Prostate gland (tissue), 2 donors: ENCODE measurements at regions not wholly inside any gene's neighbourhood (a gene's known extent, or its start where the extent isn't known, plus 50 kb on each side); places are given as distances from the start of the nearest gene placed in this dataset.

Experiments used
- DNase-seq: peaks from one replicate; pipeline ENCODE4 v3.0.0-alpha.2; 2019; ENCODE audit warnings: low spot score
- H3K27ac ChIP-seq, 2 donors: fragments of 200-600 bp; sonication (generic); 2 replicates each; pipeline ENCODE4 v1.5.1; 2017 to 2019
- H3K27me3 ChIP-seq: fragments of 200-600 bp; sonication (generic); replicated peaks from 2 replicates; pipeline ENCODE4 v1.5.1; 2019; ENCODE audit not compliant: insufficient read depth
- H3K36me3 ChIP-seq, 2 donors: fragments of 200-600 bp; sonication (generic); 1 replicate in 1 of 2; 2 replicates in 1 of 2; pipeline versions ENCODE4 v1.5.1 to v1.8.1; 2017 to 2019
- H3K4me1 ChIP-seq: fragments of 200-600 bp; sonication (generic); replicated peaks from 2 replicates; pipeline ENCODE4 v1.5.1; 2019
- H3K4me3 ChIP-seq, 2 donors: fragments of 200-600 bp; sonication (generic); 2 replicates each; pipeline ENCODE4 v1.5.1; 2017 to 2019
- H3K9me3 ChIP-seq: fragments of 200-600 bp; sonication (generic); 2 replicates; pipeline ENCODE4 v1.5.1; 2017
- POLR2A ChIP-seq: fragments of 450-650 bp; IDR thresholded peaks from one replicate; pipeline ENCODE4 v1.6.1; 2016; ENCODE audit warnings: antibody characterized with exemption, mild to moderate bottlenecking
- POLR2AphosphoS5 ChIP-seq: sonication (generic); formaldehyde crosslinking; IDR thresholded peaks from one replicate; pipeline ENCODE4 v1.6.1; 2017; ENCODE audit warnings: antibody characterized with exemption
- WGBS: methylation state at CpG from one replicate; pipeline ENCODE4 v1.1.5; 2018; 5-methylcytosine and 5-hydroxymethylcytosine counted together
- intact Hi-C: fragments of 100-400 bp; cut with DNase I; formaldehyde crosslinking; loops from one replicate; pipeline ENCODE4 v1.14.2; 2022
- TF ChIP-seq, protein P1 (sequence below), 4 experiments: fragments of 200-600 bp in 2 of 4; fragments of 450-650 bp in 2 of 4; sonication (generic) in 2 of 4; IDR thresholded peaks; 1 replicate in 3 of 4; 2 replicates in 1 of 4; pipeline ENCODE4 v1.5.1; 2016 to 2019; ENCODE audit warnings: antibody characterized with exemption in 4 of 4, mild to moderate bottlenecking in 2 of 4, moderate library complexity in 2 of 4

DNA sequence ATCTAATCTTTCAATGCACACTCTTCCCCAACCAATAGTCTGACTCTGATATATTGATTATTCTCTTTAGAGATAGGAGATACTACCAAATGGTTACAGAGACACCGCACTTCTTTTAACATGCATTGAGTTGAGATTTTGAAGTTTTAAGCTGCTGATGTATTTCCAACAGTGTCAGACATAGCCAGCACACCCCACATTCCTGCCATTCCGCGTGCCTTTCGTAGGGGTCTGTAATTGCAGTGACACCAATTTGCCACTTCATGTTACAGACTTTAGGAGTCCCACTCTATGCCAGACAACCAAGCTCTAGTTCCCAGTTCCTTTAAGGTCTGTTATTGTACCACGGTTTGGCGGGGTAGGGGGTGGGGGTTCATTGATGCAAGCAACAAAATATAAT is 618.2 kb upstream of the FRG1 start:
- no peaks in the 10 kb centered on the region for H3K9me3 ChIP-seq
- no peak for DNase-seq
- no peak overlapping the region for H3K27ac ChIP-seq
- 91% methylated on average over 6 of the region's 6 CpGs for WGBS
- H3K4me1 ChIP-seq = no peaks in the 10 kb centered on the region
- no peak overlapping the region for H3K4me3 ChIP-seq
- H3K36me3 ChIP-seq = no peaks in the 10 kb centered on the region
- intact Hi-C loops = no loop called here
- TF ChIP-seq POLR2A (no peak), POLR2AphosphoS5 (no peak)
- TF ChIP-seq, protein P1, sequence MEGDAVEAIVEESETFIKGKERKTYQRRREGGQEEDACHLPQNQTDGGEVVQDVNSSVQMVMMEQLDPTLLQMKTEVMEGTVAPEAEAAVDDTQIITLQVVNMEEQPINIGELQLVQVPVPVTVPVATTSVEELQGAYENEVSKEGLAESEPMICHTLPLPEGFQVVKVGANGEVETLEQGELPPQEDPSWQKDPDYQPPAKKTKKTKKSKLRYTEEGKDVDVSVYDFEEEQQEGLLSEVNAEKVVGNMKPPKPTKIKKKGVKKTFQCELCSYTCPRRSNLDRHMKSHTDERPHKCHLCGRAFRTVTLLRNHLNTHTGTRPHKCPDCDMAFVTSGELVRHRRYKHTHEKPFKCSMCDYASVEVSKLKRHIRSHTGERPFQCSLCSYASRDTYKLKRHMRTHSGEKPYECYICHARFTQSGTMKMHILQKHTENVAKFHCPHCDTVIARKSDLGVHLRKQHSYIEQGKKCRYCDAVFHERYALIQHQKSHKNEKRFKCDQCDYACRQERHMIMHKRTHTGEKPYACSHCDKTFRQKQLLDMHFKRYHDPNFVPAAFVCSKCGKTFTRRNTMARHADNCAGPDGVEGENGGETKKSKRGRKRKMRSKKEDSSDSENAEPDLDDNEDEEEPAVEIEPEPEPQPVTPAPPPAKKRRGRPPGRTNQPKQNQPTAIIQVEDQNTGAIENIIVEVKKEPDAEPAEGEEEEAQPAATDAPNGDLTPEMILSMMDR (IDR thresholded peaks at IDR 0.05) = no peak
- no peaks in the 10 kb centered on the region for H3K27me3 ChIP-seq

DNA sequence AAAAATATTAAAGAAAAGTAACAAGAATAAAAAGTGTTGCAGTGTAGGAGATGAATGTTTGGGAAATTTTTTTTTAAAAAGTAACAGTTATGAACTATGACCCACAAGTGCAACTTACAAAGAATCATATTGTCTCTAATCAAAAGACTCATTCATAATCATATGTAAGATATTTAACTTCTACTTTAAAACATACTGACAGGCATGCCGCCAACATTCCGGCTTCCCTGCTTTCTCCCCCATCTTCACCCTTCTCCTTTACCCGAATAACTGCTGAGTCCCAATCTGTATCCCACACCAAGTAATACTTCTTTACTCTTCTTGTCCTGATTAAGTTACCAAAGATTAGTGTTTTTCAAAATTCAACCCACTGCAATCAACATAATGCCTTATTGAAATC is 598.8 kb upstream of the FRG1 start:
- no peak for DNase-seq
- H3K4me1 ChIP-seq = no peaks in the 10 kb centered on the region
- no peak overlapping the region for H3K4me3 ChIP-seq
- no peaks in the 10 kb centered on the region for H3K9me3 ChIP-seq
- no peaks in the 10 kb centered on the region for H3K36me3 ChIP-seq
- 93% methylated on average over 3 of the region's 3 CpGs for WGBS
- H3K27me3 ChIP-seq = no peaks in the 10 kb centered on the region
- TF ChIP-seq, protein P1 (IDR thresholded peaks at IDR 0.05) = no peak
- TF ChIP-seq POLR2A (no peak), POLR2AphosphoS5 (no peak)
- H3K27ac ChIP-seq = no peak overlapping the region
- intact Hi-C loops = no loop called here

DNA sequence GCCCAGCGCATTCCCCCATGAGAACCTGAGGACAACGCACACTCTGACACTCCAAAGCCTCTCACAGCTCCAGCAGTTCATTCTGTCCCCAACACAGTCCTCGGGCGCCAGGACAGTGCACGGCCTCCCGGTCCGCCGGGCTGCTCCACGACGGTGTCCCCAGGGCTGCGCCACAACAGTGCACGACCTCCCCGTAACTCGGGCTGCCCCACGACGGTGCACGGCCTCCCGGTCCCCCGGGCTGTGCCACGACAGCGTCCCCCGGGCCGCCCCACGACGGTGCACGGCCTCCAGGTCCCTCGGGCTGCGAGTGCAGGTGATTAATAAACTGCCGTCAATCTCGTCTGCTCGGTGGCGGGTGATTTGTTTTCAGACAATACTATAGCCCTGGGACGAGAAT is 585.1 kb upstream of the FRG1 start:
- TF ChIP-seq POLR2A (no peak), POLR2AphosphoS5 (no peak)
- TF ChIP-seq, protein P1 (IDR thresholded peaks at IDR 0.05) = no peak
- H3K27ac ChIP-seq = no peak overlapping the region
- no peaks in the 10 kb centered on the region for H3K4me1 ChIP-seq
- H3K27me3 ChIP-seq = no peaks in the 10 kb centered on the region
- H3K9me3 ChIP-seq = no peaks in the 10 kb centered on the region
- DNase-seq = no peak
- no peaks in the 10 kb centered on the region for H3K36me3 ChIP-seq
- intact Hi-C loops = no loop called here
- WGBS = 92% methylated on average over 32 of the region's 33 CpGs
- H3K4me3 ChIP-seq = no peak overlapping the region

DNA sequence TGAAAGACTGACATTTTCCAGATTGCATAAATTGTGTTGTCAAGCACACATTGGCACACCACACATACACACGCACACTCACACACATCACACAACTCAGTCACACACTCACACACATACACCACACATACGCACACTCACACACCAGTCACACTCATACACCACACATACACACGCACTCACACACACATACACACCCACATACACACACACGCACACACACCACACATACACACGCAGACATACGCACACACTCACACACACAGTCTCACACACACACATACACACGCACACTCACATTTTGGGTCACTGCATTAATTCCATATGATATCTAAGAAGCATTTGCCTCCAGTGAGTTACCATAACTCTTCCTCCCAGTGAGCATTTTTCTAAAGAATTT is 578.3 kb upstream of the FRG1 start:
- intact Hi-C loops = no loop called here
- 93% methylated on average over 7 of the region's 7 CpGs for whole genome bisulfite sequencing

DNA sequence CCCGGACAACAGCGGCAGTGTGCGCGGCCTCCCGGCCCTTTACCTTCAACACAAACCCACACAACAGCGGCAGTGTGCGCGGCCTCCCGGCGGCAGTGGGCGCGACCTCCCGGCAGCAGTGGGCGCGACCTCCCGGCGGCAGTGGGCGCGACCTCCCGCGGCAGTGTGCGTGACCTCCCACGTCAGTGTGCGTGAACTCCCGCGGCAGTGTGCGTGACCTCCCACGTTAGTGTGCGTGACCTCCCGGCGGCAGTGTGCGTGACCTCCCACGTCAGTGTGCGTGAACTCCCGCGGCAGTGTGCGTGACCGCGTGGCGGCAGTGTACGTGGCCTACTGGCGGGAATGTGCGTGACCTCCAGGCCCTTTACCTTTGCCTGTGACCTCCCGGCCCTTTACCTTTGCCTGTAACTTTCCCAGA is 576.6 kb upstream of the FRG1 start:
- no peaks in the 10 kb centered on the region for H3K36me3 ChIP-seq
- no peak for DNase-seq
- H3K9me3 ChIP-seq = no peaks in the 10 kb centered on the region
- TF ChIP-seq POLR2A = no peak
- no peak for TF ChIP-seq POLR2AphosphoS5
- TF ChIP-seq, protein P1 (IDR thresholded peaks at IDR 0.05) = no peak
- 87% methylated on average over 44 of the region's 44 CpGs for WGBS
- no peak overlapping the region for H3K4me3 ChIP-seq
- H3K27ac ChIP-seq = no peak overlapping the region
- intact Hi-C loops = no loop called here
- no peaks in the 10 kb centered on the region for H3K27me3 ChIP-seq
- no peaks in the 10 kb centered on the region for H3K4me1 ChIP-seq

More for the DNA sequence above, 578.3 kb upstream of the FRG1 start:
- Histone ChIP-seq H3K27me3 (no peaks in the 10 kb centered on the region), H3K27ac (no peak overlapping the region), H3K9me3 (no peaks in the 10 kb centered on the region), H3K4me1 (no peaks in the 10 kb centered on the region), H3K36me3 (no peaks in the 10 kb centered on the region), H3K4me3 (no peak overlapping the region)
- no peak for DNase-seq
- TF ChIP-seq, protein P1 (IDR thresholded peaks at IDR 0.05) = no peak
- TF ChIP-seq POLR2A = no peak
- TF ChIP-seq POLR2AphosphoS5 = no peak
